MCF 10A (cell line): ENCODE measurements at regions not wholly inside any gene's neighbourhood (a gene's known extent, or its start where the extent isn't known, plus 50 kb on each side); places are given as distances from the start of the nearest gene placed in this dataset.
"Not testable (repeated sequence)": the region's sequence is repeated elsewhere in the genome, so short reads cannot be mapped to it uniquely, and the experiment has no call there.

ENCODE experiments used
- BruUV-seq: library from RNA; stranded (reverse); fragments of 400-500 nt; replicated peaks from 2 replicates; lab custom pipeline; 2021; lab: Mats Ljungman, UMichigan
- CTCF ChIA-PET: fragments of 300-600 bp; sonication (Branson Sonifier 250); formaldehyde crosslinking; extraction: SDS; loops from one replicate; lab custom pipeline; 2021; ENCODE audit warnings: antibody characterized with exemption, inconsistent platforms; lab: Yijun Ruan, JAX
- POLR2A ChIA-PET: fragments of 300-600, 350-650 bp; sonication (Branson Sonifier 250); formaldehyde crosslinking; extraction: SDS; loops from one replicate; lab custom pipeline; 2020; ENCODE audit warnings: antibody characterized with exemption, inconsistent platforms; lab: Yijun Ruan, JAX
- DNase-seq: peaks from one replicate; pipeline ENCODE4 v3.0.0-alpha.2; 2018; ENCODE audit not compliant: unreplicated experiment
- H3K27ac Mint-ChIP-seq: one replicate; pipeline ENCODE4 v1.8.0; 2022; ENCODE audit warnings: mild to moderate bottlenecking, low read depth, mixed read lengths; ENCODE audit not compliant: unreplicated experiment
- H3K27me3 Mint-ChIP-seq: one replicate; pipeline ENCODE4 v1.8.0; 2022; ENCODE audit warnings: mixed read lengths; ENCODE audit not compliant: insufficient read depth, unreplicated experiment
- H3K36me3 Mint-ChIP-seq: one replicate; pipeline ENCODE4 v1.8.0; 2022; ENCODE audit warnings: mild to moderate bottlenecking, moderate library complexity, mixed read lengths; ENCODE audit not compliant: insufficient read depth, unreplicated experiment
- H3K4me1 Mint-ChIP-seq: one replicate; pipeline ENCODE4 v1.8.0; 2022; ENCODE audit warnings: mixed read lengths; ENCODE audit not compliant: insufficient read depth, unreplicated experiment
- H3K4me3 Mint-ChIP-seq: one replicate; pipeline ENCODE4 v1.8.0; 2022; ENCODE audit warnings: mild to moderate bottlenecking, moderate library complexity, mixed read lengths; ENCODE audit not compliant: unreplicated experiment
- H3K9me3 Mint-ChIP-seq: one replicate; pipeline ENCODE4 v1.8.0; 2022; ENCODE audit warnings: mixed read lengths; ENCODE audit not compliant: unreplicated experiment
- intact Hi-C: fragments of 100-400 bp; cut with micrococcal nuclease; formaldehyde crosslinking; loops from 2 replicates; pipeline ENCODE4 v1.14.1; 2022
- TF ChIP-seq, protein P1 (sequence below): fragments of 200-600 bp; IDR thresholded peaks from one replicate; pipeline ENCODE4 v1.8.0; 2022; ENCODE audit warnings: antibody characterized with exemption, mild to moderate bottlenecking; ENCODE audit not compliant: unreplicated experiment

DNA sequence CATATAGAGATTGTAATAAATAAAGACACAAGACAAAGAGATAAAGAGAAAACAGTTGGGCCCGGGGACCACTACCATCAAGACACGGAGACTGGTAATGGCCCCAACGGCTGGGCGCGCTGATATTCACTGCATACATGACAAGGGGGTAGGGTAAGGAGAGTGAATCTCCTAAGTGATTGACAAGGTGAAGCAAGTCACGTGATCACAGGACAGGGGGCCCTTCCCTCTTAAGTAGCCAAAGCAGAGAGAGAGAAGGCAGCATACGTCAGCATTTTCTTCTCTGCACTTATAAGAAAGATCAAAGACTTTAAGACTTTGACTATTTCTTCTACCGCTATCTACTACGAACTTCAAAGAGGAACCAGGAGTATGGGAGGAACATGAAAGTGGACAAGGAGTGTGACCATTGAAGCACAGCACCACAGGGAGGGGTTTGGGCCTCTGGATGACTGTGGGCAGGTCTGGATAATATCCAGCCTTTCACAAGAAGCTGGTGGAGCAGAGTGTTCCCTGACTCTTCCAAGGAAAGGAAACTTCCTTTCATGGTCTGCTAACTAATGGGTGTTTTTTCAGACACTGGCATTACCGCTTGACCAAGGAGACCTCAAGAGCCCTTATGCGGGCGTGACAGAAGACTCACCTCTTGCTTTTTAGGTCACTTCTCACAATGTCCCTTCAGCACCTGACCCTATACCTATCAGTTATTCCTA, 75.6 kb downstream of the MRPL39 start:
- BruUV-seq, CTCF ChIA-PET, H3K4me1 Mint-ChIP-seq, H3K4me3 Mint-ChIP-seq, intact Hi-C loops, H3K27ac Mint-ChIP-seq, POLR2A ChIA-PET, DNase-seq, H3K36me3 Mint-ChIP-seq, H3K27me3 Mint-ChIP-seq: not testable (repeated sequence)
- peaks cover 14% of the 10 kb centered on the region for H3K9me3 Mint-ChIP-seq

DNA sequence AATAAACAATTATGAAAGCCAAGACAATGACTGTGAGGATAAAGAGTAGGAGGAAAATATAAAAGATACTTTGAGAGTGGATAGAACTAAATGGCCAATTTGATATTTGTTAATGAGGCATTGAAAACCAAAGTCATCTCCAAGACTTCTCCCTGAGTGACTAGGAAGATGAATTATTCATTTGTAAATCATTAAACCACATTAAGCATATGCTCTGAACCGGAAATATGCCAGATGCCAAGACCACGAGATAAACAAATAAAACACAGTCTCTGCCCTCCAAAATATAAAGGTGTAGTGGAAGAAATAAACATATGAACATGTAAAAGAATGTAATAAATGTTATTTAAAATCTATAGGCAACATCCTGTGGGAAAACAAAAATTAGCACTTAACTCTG, 78.8 kb downstream of the MRPL39 start:
- no peaks in the 10 kb centered on the region for H3K27me3 Mint-ChIP-seq
- DNase-seq, result no peak
- H3K4me1 Mint-ChIP-seq, result no peaks in the 10 kb centered on the region
- no peaks in the 10 kb centered on the region for H3K36me3 Mint-ChIP-seq
- no peak overlapping the region for H3K27ac Mint-ChIP-seq
- CTCF ChIA-PET, result no interaction called here
- BruUV-seq, result no TSS peak
- H3K4me3 Mint-ChIP-seq, result no peak overlapping the region
- intact Hi-C loops, result no loop called here
- H3K9me3 Mint-ChIP-seq, result peaks cover 6% of the 10 kb centered on the region
- TF ChIP-seq, protein P1, sequence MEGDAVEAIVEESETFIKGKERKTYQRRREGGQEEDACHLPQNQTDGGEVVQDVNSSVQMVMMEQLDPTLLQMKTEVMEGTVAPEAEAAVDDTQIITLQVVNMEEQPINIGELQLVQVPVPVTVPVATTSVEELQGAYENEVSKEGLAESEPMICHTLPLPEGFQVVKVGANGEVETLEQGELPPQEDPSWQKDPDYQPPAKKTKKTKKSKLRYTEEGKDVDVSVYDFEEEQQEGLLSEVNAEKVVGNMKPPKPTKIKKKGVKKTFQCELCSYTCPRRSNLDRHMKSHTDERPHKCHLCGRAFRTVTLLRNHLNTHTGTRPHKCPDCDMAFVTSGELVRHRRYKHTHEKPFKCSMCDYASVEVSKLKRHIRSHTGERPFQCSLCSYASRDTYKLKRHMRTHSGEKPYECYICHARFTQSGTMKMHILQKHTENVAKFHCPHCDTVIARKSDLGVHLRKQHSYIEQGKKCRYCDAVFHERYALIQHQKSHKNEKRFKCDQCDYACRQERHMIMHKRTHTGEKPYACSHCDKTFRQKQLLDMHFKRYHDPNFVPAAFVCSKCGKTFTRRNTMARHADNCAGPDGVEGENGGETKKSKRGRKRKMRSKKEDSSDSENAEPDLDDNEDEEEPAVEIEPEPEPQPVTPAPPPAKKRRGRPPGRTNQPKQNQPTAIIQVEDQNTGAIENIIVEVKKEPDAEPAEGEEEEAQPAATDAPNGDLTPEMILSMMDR, result no peak
- POLR2A ChIA-PET, result interaction anchor here (0.8 kb wide), 1 partner anchor 56 kb away, joined by 3 read pairs; no protein-coding TSS in a partner anchor

DNA sequence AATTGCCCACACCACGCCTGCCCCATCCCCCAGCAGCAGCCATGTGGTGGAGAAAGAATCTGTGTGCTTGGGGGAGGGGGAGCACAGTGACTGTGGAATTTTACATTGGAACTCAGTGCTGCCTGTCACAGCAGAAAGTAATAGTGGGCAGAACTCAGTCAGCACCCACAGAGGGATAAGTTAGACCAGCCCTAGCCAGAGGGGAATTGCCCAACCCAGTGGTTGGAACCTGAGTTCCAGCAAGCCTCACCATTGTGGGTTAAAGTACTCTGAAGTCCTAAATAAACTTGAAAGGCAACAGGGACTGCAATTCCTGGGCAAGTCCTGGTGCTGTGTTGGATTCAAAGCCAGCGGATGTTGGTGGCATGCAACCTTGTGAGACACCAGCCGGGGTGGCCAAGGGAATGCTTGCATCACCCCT, 88.8 kb downstream of the MRPL39 start:
- Mint-ChIP-seq H3K4me1 (peaks cover 6% of the 10 kb centered on the region), H3K27me3 (no peaks in the 10 kb centered on the region), H3K36me3 (peaks cover 7% of the 10 kb centered on the region), H3K9me3 (no peaks in the 10 kb centered on the region), H3K4me3 (no peak overlapping the region), H3K27ac (no peak overlapping the region)
- POLR2A ChIA-PET, result interaction anchor here (0.6 kb wide), 1 partner anchor 269 kb away, joined by 3 read pairs; no protein-coding TSS in a partner anchor
- CTCF ChIA-PET, result no interaction called here
- BruUV-seq, result no TSS peak
- peak; percentile 7 for DNase-seq
- intact Hi-C loops, result no loop called here
- TF ChIP-seq, protein P1, result no peak

DNA sequence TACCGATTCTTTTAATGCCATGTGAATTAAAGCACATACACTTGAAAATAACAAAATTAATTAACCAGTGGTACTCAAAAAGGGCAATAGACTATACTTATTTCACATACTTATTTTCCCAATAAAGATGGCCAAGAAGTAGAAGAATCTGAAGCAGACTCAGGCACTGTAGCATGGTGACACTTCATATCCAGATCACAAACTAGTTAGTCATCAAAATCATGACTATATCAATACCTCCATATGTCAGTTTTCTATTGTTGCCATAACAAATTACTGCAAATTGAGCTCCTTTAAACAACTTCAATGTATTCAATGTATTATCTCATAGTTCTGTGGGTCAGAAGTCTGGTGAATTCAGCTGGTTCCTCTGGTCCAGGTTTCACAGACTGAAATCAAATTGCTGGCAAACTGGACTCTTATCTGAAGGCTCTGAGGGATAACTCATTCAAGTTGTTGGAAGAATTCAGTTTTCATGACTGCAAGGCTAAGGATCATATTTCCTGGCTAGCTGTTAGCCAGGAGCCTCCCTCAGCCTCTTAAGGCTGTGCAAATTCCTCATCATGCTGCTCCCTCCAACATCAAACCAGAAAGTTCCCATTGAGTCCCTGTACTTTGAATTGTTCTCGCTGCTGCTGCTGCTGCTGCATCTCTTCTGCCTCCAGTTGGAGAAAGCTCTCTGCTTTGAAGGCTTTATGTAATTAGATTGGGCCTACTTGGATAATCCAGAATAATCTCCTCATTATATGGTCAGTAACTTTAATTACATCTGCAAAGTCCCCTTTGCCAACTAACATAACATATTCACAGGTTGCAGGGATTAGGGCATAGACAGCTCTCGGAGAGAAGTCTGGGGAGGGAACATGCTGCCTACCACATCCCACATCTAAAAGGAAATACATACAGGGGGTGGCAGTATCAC, 91.5 kb downstream of the MRPL39 start:
- ChIA-PET POLR2A (interaction anchor here (0.8 kb wide), 1 partner anchor 85 kb away, joined by 3 read pairs; no protein-coding TSS in a partner anchor), CTCF (no interaction called here)
- Mint-ChIP-seq H3K4me1 (peaks cover 9% of the 10 kb centered on the region), H3K27ac (no peak overlapping the region), H3K36me3 (peaks cover 5% of the 10 kb centered on the region), H3K9me3 (no peaks in the 10 kb centered on the region), H3K4me3 (no peak overlapping the region), H3K27me3 (no peaks in the 10 kb centered on the region)
- no TSS peak for BruUV-seq
- TF ChIP-seq, protein P1, result no peak
- no peak for DNase-seq
- intact Hi-C loops, result no loop called here
